PC-3 (cell line): ENCODE measurements at regions not wholly inside any gene's neighbourhood (a gene's known extent, or its start where the extent isn't known, plus 50 kb on each side); places are given as distances from the start of the nearest gene placed in this dataset.

Experiments used
- ATAC-seq: fragments of 200-7000 bp; cut with Tn5 transposase; 2 replicates; pipeline ENCODE4 v1.9.1; 2020; ENCODE audit warnings: mild to moderate bottlenecking, moderate library complexity
- BruUV-seq: library from RNA; stranded (reverse); fragments of 400-500 nt; replicated peaks from 2 replicates; lab custom pipeline; 2021; lab: Mats Ljungman, UMichigan
- CTCF ChIA-PET: fragments of 300-600 bp; sonication (Branson Sonifier 250); formaldehyde crosslinking; loops from one replicate; lab custom pipeline; 2022; ENCODE audit warnings: antibody characterized with exemption; lab: Charles Lee
- POLR2A ChIA-PET: fragments of 300-600 bp; sonication (Branson Sonifier 250); formaldehyde crosslinking; loops from one replicate; lab custom pipeline; 2022; ENCODE audit warnings: antibody characterized with exemption; ENCODE audit not compliant: unreplicated experiment; lab: Charles Lee
- DNase-seq: peaks from one replicate; pipeline ENCODE4 v3.0.0-alpha.2; 2015
- H2AFZ ChIP-seq: fragments of 300-600 bp; sonication (generic); 2 replicates; pipeline ENCODE4 v1.6.0; 2016; ENCODE audit warnings: antibody characterized with exemption, low read length
- H3F3A ChIP-seq: fragments of 300-600 bp; sonication (generic); one replicate; pipeline ENCODE4 v1.6.0; 2017; ENCODE audit warnings: antibody characterized with exemption, low read length, control low read depth, mild to moderate bottlenecking; ENCODE audit not compliant: unreplicated experiment
- H3K27ac ChIP-seq: fragments of 300-600 bp; sonication (generic); 2 replicates; pipeline ENCODE4 v1.5.1; 2016; ENCODE audit warnings: mild to moderate bottlenecking, low read length
- H3K27me3 ChIP-seq: fragments of 300-600 bp; sonication (generic); 2 replicates; pipeline ENCODE4 v1.6.1; 2016; ENCODE audit warnings: low read length, mixed read lengths
- H3K36me3 ChIP-seq: fragments of 300-600 bp; sonication (generic); 2 replicates; pipeline ENCODE4 v1.6.1; 2016; ENCODE audit warnings: low read depth, mixed run types, low read length, mixed read lengths
- H3K4me1 ChIP-seq: fragments of 300-600 bp; sonication (generic); 2 replicates; pipeline ENCODE4 v1.5.1; 2016; ENCODE audit warnings: low read length; ENCODE audit not compliant: insufficient read depth
- H3K4me2 ChIP-seq: fragments of 300-600 bp; sonication (generic); 2 replicates; pipeline ENCODE4 v1.6.0; 2016; ENCODE audit warnings: low read length
- H3K4me3 ChIP-seq: fragments of 300-600 bp; sonication (generic); 2 replicates; pipeline ENCODE4 v1.5.1; 2016; ENCODE audit warnings: mild to moderate bottlenecking, low read length, mixed read lengths
- H3K79me2 ChIP-seq: fragments of 300-600 bp; sonication (generic); 2 replicates; pipeline ENCODE4 v1.6.1; 2017; ENCODE audit warnings: low read length, mixed read lengths
- H3K9ac ChIP-seq: fragments of 300-600 bp; sonication (generic); 2 replicates; pipeline ENCODE4 v1.6.0; 2016; ENCODE audit warnings: mild to moderate bottlenecking, low read length
- H3K9me2 ChIP-seq: fragments of 300-600 bp; sonication (generic); replicated peaks from 2 replicates; pipeline ENCODE4 v1.6.1; 2016; ENCODE audit warnings: mixed run types, low read length, mixed read lengths
- H3K9me3 ChIP-seq: fragments of 300-600 bp; sonication (generic); 2 replicates; pipeline ENCODE4 v1.6.1; 2016; ENCODE audit warnings: low read length, mixed read lengths
- H4K20me1 ChIP-seq: fragments of 300-600 bp; sonication (generic); 2 replicates; pipeline ENCODE4 v1.6.1; 2016; ENCODE audit warnings: low read length, mixed read lengths
- EZH2 ChIP-seq: fragments of 300-600 bp; sonication (generic); IDR thresholded peaks from one replicate; pipeline ENCODE4 v1.6.1; 2017; ENCODE audit warnings: antibody characterized with exemption, mild to moderate bottlenecking, low read length; ENCODE audit not compliant: unreplicated experiment
- EZH2phosphoT487 ChIP-seq: fragments of 300-600 bp; sonication (generic); IDR thresholded peaks from 2 replicates; pipeline ENCODE4 v1.6.1; 2018; ENCODE audit warnings: mild to moderate bottlenecking, antibody characterized with exemption, low read length, borderline replicate concordance
- intact Hi-C: fragments of 100-400 bp; cut with micrococcal nuclease; formaldehyde crosslinking; loops from 2 replicates; pipeline ENCODE4 v1.9.0; 2023
- TF ChIP-seq, protein P1 (sequence below): fragments of 300-600 bp; sonication (generic); conservative IDR thresholded peaks from 2 replicates; pipeline ENCODE4 v1.5.1; 2017; ENCODE audit warnings: antibody characterized with exemption, low read depth, mild to moderate bottlenecking, low read length

DNA sequence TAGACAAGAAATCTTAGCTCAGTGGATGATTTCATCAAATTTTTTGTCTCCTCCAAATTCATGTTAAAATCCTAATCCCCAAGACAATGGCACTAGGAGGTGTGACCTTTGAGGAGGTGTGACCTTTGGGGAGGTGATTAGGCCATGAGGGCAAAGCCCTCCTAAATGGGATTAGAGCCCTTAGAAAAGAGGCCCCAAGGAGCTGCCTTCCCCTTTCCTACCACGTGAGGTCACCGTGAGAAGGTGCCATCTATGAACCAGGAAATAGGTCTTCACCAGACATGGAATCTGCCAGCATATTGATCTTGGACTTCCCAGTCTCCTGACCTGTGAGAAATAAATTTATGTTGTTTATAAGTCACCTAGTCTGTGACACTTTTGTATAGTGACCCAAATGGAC, 138.7 kb downstream of the TRIM29 start:
- Histone ChIP-seq H3K36me3 (no peaks in the 10 kb centered on the region), H3K4me3 (no peak overlapping the region), H3K9me2 (no peaks in the 10 kb centered on the region), H3K9ac (no peak overlapping the region), H3K27me3 (peaks cover 65% of the 10 kb centered on the region), H4K20me1 (no peaks in the 10 kb centered on the region), H3K79me2 (no peaks in the 10 kb centered on the region), H2AFZ (no peak overlapping the region), H3K9me3 (no peaks in the 10 kb centered on the region), H3K4me2 (no peak overlapping the region), H3K4me1 (no peaks in the 10 kb centered on the region), H3K27ac (no peak overlapping the region), H3F3A (no peaks in the 10 kb centered on the region)
- ChIA-PET POLR2A (no interaction called here), CTCF (no interaction called here)
- intact Hi-C loops = no loop called here
- no peak for ATAC-seq
- TF ChIP-seq EZH2phosphoT487 (no peak), EZH2 (no peak)
- TF ChIP-seq, protein P1, sequence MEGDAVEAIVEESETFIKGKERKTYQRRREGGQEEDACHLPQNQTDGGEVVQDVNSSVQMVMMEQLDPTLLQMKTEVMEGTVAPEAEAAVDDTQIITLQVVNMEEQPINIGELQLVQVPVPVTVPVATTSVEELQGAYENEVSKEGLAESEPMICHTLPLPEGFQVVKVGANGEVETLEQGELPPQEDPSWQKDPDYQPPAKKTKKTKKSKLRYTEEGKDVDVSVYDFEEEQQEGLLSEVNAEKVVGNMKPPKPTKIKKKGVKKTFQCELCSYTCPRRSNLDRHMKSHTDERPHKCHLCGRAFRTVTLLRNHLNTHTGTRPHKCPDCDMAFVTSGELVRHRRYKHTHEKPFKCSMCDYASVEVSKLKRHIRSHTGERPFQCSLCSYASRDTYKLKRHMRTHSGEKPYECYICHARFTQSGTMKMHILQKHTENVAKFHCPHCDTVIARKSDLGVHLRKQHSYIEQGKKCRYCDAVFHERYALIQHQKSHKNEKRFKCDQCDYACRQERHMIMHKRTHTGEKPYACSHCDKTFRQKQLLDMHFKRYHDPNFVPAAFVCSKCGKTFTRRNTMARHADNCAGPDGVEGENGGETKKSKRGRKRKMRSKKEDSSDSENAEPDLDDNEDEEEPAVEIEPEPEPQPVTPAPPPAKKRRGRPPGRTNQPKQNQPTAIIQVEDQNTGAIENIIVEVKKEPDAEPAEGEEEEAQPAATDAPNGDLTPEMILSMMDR = peak; percentile 36; the same call in 1 of the 2 replicates
- DNase-seq = peak; percentile 22
- no TSS peak for BruUV-seq

DNA sequence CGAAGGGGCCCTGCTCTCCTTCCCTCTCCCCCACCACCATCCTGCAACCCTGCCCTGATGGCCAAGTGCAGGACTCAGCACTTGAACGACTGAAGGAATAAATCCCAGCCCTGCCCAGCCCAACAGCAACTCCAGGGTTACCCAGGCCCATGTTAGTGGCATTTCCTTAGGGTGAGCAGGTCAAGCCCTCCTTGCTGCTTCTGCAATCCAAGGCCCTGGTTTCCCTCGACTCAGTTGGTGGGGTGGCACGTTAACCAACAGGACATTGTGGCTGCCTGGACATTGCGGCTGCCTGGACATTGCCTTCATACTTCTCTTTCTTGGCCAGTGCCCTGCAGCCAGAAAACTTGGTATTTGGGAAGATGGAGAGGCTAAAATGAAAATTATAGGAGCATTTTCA, 141.4 kb downstream of the TRIM29 start:
- DNase-seq (no peak), ATAC-seq (no peak)
- no peaks in the 10 kb centered on the region for H3K79me2 ChIP-seq
- H3K4me3 ChIP-seq = no peak overlapping the region
- BruUV-seq = no TSS peak
- no peaks in the 10 kb centered on the region for H4K20me1 ChIP-seq
- H3K9ac ChIP-seq = no peak overlapping the region
- no peak overlapping the region for H3K4me2 ChIP-seq
- no peak overlapping the region for H3K27ac ChIP-seq
- intact Hi-C loops = no loop called here
- no peaks in the 10 kb centered on the region for H3K9me2 ChIP-seq
- H3F3A ChIP-seq = no peaks in the 10 kb centered on the region
- H3K27me3 ChIP-seq = peaks cover 71% of the 10 kb centered on the region
- ChIA-PET CTCF (no interaction called here), POLR2A (no interaction called here)
- no peaks in the 10 kb centered on the region for H3K36me3 ChIP-seq
- H2AFZ ChIP-seq = no peak overlapping the region
- no peaks in the 10 kb centered on the region for H3K4me1 ChIP-seq
- TF ChIP-seq EZH2phosphoT487 (no peak), EZH2 (no peak)
- TF ChIP-seq, protein P1 = no peak
- H3K9me3 ChIP-seq = no peaks in the 10 kb centered on the region

DNA sequence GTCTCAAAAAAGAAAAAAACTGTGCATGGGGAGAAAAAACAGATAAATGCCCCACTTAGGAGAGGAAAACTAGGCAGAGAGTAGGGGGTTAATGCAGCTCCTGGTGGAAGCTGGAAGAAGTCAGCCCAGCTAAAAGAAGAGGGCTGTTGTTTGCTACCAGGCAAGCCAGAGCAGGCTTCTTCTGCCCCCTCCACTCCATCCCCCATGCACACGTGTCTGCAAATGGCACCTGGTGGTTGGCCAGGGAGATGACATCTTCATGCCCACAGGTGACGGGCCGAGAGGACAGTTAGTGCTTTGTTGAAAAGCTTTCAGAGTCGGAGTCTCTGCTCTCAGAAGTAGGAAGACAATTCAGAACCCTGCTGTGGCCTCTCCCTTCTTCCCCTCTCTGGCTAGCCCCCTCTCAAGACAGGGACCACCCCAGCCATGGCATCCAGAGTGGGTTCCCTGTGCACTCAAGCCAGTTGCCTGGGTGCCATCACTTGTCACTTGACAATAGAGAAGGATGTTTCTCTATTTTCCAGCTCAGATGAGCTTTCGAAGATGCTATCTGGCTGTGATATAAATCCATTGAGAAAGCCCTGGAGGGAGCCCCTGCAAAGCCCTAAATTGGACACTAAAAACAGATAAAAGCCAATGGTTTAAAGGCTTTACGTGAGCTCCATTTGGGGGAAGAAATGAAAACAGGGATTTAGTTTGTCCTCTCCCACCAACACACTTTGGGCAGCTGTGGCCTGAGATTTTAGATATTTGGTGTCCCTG, 142.0 kb downstream of the TRIM29 start:
- peaks cover 71% of the 10 kb centered on the region for H3K27me3 ChIP-seq
- ATAC-seq = no peak

More for the DNA sequence above, 142.0 kb downstream of the TRIM29 start:
- Histone ChIP-seq H3K9ac (no peak overlapping the region), H3F3A (no peaks in the 10 kb centered on the region), H3K36me3 (no peaks in the 10 kb centered on the region), H3K4me1 (no peaks in the 10 kb centered on the region), H3K9me3 (no peaks in the 10 kb centered on the region), H4K20me1 (no peaks in the 10 kb centered on the region), H3K79me2 (no peaks in the 10 kb centered on the region), H3K9me2 (no peaks in the 10 kb centered on the region), H3K27ac (no peak overlapping the region), H3K4me2 (no peak overlapping the region), H3K4me3 (no peak overlapping the region), H2AFZ (no peak overlapping the region)
- no TSS peak for BruUV-seq
- DNase-seq = no peak
- TF ChIP-seq EZH2phosphoT487 (no peak), EZH2 (no peak)
- TF ChIP-seq, protein P1 = no peak
- intact Hi-C loops = no loop called here
- CTCF ChIA-PET = no interaction called here
- POLR2A ChIA-PET = interaction anchor here (0.6 kb wide), 1 partner anchor 567 kb away, joined by 3 read pairs; no protein-coding TSS in a partner anchor
